Coronary artery (tissue), 2 donors: ENCODE measurements at regions not wholly inside any gene's neighbourhood (a gene's known extent, or its start where the extent isn't known, plus 50 kb on each side); places are given as distances from the start of the nearest gene placed in this dataset.
A peak's percentile ranks its signal among the peaks of the same experiment; 100 is the strongest.

Experiments used
- DNase-seq: peaks from one replicate; pipeline ENCODE4 v3.0.0-alpha.2; 2017; ENCODE audit warnings: low spot score
- H3K27ac ChIP-seq, 2 donors: fragments of 200-600 bp; sonication (generic); one replicate each; pipeline ENCODE4 v1.5.1; 2016 to 2019
- H3K4me3 ChIP-seq: fragments of 200-600 bp; sonication (generic); 2 replicates; pipeline ENCODE4 v1.5.1; 2016; ENCODE audit warnings: mild to moderate bottlenecking, moderate library complexity
- TF ChIP-seq, protein P1 (sequence below): fragments of 200-600 bp; sonication (generic); IDR thresholded peaks from one replicate; pipeline ENCODE4 v1.5.1; 2019; ENCODE audit warnings: antibody characterized with exemption

DNA sequence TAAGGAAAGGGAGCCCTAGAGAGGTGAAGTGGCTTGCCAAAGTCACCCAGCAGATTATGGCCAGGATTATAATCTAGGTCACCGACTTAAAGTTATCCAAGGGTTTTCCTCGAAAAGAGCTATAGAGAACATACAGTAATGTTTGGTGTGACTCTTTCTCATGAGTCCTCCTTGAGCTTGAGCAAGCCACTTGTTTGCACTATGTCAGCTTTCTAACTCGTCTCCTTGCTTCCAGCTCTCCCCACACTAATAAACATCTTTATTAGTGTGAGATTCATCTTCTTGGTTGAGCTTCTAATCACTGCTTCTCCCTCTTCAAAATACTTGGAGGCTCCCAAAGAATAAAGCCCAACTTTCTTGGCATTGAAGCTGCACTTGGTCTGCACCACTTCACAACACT lies 390.0 kb upstream of the USP24 start:
- TF ChIP-seq, protein P1, sequence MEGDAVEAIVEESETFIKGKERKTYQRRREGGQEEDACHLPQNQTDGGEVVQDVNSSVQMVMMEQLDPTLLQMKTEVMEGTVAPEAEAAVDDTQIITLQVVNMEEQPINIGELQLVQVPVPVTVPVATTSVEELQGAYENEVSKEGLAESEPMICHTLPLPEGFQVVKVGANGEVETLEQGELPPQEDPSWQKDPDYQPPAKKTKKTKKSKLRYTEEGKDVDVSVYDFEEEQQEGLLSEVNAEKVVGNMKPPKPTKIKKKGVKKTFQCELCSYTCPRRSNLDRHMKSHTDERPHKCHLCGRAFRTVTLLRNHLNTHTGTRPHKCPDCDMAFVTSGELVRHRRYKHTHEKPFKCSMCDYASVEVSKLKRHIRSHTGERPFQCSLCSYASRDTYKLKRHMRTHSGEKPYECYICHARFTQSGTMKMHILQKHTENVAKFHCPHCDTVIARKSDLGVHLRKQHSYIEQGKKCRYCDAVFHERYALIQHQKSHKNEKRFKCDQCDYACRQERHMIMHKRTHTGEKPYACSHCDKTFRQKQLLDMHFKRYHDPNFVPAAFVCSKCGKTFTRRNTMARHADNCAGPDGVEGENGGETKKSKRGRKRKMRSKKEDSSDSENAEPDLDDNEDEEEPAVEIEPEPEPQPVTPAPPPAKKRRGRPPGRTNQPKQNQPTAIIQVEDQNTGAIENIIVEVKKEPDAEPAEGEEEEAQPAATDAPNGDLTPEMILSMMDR = no peak
- Histone ChIP-seq H3K27ac (peak overlapping the region; percentile 15 to 67), H3K4me3 (no peak overlapping the region)
- no peak for DNase-seq

DNA sequence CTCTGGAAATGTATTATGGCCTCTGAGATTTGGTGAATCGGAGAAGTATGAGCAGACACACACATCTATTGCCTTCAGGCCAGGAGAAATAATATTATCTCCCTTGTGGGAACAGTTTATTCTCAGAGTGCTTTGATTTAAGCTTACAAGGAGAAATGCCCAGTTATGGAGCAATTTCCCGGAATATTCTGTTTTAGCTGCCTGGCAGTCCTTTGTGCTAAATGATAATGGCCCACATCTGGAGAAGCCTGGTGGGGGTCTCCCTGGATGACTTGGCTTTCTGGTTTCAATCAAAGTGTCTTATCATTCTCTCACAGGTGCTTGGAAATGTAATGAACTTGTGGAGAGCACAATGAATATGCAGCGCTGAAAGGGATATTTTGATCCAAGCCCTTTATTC lies 389.6 kb upstream of the USP24 start:
- TF ChIP-seq, protein P1 = no peak
- Histone ChIP-seq H3K4me3 (no peak overlapping the region), H3K27ac (peak overlapping the region; percentile 15 to 67)
- no peak for DNase-seq

DNA sequence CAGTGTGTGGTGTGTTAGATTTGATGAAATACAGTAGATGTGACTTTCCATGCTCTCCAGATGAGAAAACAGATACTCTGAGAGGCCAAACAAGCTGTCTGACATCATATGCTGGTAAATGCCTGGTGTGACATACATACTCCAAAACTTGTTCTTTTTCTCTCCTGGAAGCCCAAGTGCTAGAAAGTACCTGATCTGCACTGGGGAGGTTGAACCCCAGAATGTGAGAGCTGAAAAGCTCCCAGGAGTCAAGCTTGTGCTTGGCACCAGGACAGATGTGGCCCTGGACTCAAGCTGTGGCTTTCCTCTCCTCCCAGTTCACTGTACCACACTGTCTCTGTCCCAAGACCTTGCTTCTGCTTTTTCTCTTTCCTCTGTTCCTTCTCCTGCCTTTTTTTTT lies 389.0 kb upstream of the USP24 start:
- H3K27ac ChIP-seq = peak overlapping the region; percentile 15 to 67
- H3K4me3 ChIP-seq = no peak overlapping the region
- TF ChIP-seq, protein P1 = no peak
- no peak for DNase-seq

DNA sequence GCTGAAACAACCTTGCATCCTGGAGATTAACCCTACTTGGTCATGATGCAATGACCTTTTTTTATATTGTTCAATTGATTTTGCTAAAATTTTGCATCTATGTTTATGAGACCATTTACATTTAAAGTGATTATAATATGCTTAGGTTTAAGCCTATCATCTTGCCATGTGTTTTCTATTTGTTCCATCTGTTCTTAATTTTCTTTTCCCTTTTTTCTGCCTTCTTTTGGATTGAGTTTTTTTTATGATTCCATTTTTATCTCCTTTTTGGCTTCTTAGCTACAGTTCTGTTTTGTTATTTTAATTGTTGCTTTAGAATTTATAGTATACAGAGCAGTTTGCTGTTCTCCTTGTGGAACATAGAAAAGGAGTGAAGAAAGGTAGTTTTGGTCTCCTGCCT lies 385.1 kb upstream of the USP24 start:
- Histone ChIP-seq H3K4me3 (no peak overlapping the region), H3K27ac (no peak overlapping the region)
- no peak for DNase-seq
- TF ChIP-seq, protein P1 = no peak

DNA sequence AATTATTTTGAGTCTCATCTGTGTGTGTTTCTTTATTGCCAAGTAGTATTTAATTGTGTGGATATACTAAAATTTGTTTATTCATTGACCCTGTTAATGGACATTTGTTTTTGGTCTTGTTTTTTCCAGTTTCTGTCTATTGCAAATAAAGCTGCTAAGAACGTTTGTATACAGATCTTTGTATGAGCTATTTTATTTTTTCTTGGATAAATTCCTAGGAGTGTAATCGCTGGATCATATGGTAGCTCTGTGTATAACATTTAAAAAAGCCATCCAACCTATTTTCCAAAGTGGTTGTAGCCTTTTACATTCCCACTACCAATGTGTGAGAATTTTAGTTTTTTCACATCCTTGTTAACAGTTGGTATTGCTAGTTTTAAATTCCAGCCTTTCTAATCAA lies 382.7 kb upstream of the USP24 start:
- Histone ChIP-seq H3K4me3 (no peak overlapping the region), H3K27ac (no peak overlapping the region)
- TF ChIP-seq, protein P1 = no peak
- no peak for DNase-seq

DNA sequence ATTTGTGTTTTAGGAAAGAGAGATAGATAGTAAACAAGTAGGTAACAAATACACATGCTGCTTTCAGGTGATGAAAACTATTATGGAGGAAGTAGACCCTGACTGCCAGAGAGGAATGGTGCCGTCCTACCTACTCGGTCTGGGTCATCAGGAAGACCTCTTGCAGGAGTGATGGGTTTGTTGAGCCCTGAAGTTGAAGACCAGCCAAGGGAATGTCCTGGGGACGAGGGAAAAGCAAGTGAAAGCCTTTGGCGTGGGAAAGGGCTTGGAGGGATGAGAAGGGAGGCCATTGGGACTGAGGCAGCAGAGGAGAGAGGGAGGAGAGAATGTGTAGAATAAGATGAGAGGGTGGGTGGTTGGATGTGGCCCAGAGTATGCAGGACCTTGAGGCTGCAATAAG lies 379.5 kb upstream of the USP24 start:
- no peak overlapping the region for H3K27ac ChIP-seq
- TF ChIP-seq, protein P1 = no peak
- no peak for DNase-seq
- no peak overlapping the region for H3K4me3 ChIP-seq

DNA sequence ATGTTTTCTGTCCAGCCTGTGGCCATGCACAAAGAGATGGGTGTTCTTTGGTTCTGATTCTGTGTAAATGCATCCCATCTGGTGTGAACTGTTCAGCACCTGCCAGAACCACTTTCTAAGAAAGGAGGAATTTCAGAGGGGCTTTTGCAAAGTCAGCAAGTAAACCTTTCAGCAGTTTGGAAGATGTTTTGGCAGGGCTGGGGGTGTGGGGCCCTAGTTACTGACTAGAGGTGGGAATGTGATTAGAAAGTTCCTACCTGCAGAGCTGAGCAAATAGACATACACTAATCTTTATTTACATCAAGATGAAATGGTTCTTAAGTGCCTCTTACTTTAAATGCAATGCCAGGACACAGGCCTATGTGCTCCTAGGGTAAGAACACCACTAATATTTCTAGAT lies 378.1 kb upstream of the USP24 start:
- H3K4me3 ChIP-seq = no peak overlapping the region
- TF ChIP-seq, protein P1 = no peak
- H3K27ac ChIP-seq = no peak overlapping the region
- DNase-seq = no peak
